ENCODE measurements at regions not wholly inside any gene's neighbourhood (a gene's known extent, or its start where the extent isn't known, plus 50 kb on each side); places are given as distances from the start of the nearest gene placed in this dataset.
"Not testable (repeated sequence)": the region's sequence is repeated elsewhere in the genome, so short reads cannot be mapped to it uniquely, and the experiment has no call there.

- DNase-seq (ENCODE audit: low read depth), result no peak
Measured at GRCh38 chr7:12984117-12984516, 296.7 kb downstream of the ARL4A start.

GRCh38 chr7:12985228-12985627 lies 297.8 kb downstream of the ARL4A start:
- no peak for DNase-seq (ENCODE audit: low read depth)

- DNase-seq (ENCODE audit: low read depth), result no peak
Measured at GRCh38 chr7:12985752-12986151, 298.3 kb downstream of the ARL4A start.

- DNase-seq (ENCODE audit: low read depth), result no peak
Measured at GRCh38 chr7:12987238-12987637, 299.8 kb downstream of the ARL4A start.

GRCh38 chr7:12990440-12990839 lies 303.0 kb downstream of the ARL4A start:
- DNase-seq (ENCODE audit: low read depth), result no peak

GRCh38 chr7:12993025-12993424 lies 305.6 kb downstream of the ARL4A start:
- no peak for DNase-seq (ENCODE audit: low read depth)

GRCh38 chr7:12995912-12996469 lies 308.6 kb downstream of the ARL4A start:
- no peak for DNase-seq (ENCODE audit: low read depth)

- DNase-seq (ENCODE audit: low read depth), result no peak
Measured at GRCh38 chr7:13007331-13007730, 319.9 kb downstream of the ARL4A start.

GRCh38 chr7:13009517-13009916 lies 322.1 kb downstream of the ARL4A start:
- no peak for DNase-seq (ENCODE audit: low read depth)

- no peak for DNase-seq (ENCODE audit: low read depth)
Measured at GRCh38 chr7:13014011-13014410, 326.6 kb downstream of the ARL4A start.

- DNase-seq (ENCODE audit: low read depth), result no peak
Measured at GRCh38 chr7:13016036-13016581, 328.7 kb downstream of the ARL4A start.

GRCh38 chr7:13016592-13017332 lies 329.3 kb downstream of the ARL4A start:
- DNase-seq (ENCODE audit: low read depth), result peak; percentile 8

GRCh38 chr7:13017333-13017857 lies 330.0 kb downstream of the ARL4A start:
- DNase-seq (ENCODE audit: low read depth), result peak; percentile 61

- no peak for DNase-seq (ENCODE audit: low read depth)
Measured at GRCh38 chr7:13017881-13018280, 330.4 kb downstream of the ARL4A start.

GRCh38 chr7:13021566-13022300 lies 334.3 kb downstream of the ARL4A start:
- DNase-seq (ENCODE audit: low read depth), result no peak

- no peak for DNase-seq (ENCODE audit: low read depth)
Measured at GRCh38 chr7:13024121-13024674, 336.8 kb downstream of the ARL4A start.

- not testable (repeated sequence) for DNase-seq (ENCODE audit: low read depth)
Measured at GRCh38 chr7:13025043-13025442, 337.6 kb downstream of the ARL4A start.

- no peak for DNase-seq (ENCODE audit: low read depth)
Measured at GRCh38 chr7:13027321-13027720, 339.9 kb downstream of the ARL4A start.

- DNase-seq (ENCODE audit: low read depth), result no peak
Measured at GRCh38 chr7:13028036-13028824, 340.8 kb downstream of the ARL4A start.

- no peak for DNase-seq (ENCODE audit: low read depth)
Measured at GRCh38 chr7:13028825-13029099, 341.3 kb downstream of the ARL4A start.

GRCh38 chr7:13031468-13031867 lies 344.0 kb downstream of the ARL4A start:
- no peak for DNase-seq (ENCODE audit: low read depth)
